Aorta (tissue), 5 donors: ENCODE measurements at regions not wholly inside any gene's neighbourhood (a gene's known extent, or its start where the extent isn't known, plus 50 kb on each side); places are given as distances from the start of the nearest gene placed in this dataset.

ENCODE experiments used
- ATAC-seq: fragments of 200-7000 bp; cut with Tn5 transposase; one replicate; pipeline ENCODE4 v1.9.1; 2022; ENCODE audit warnings: moderate library complexity; ENCODE audit not compliant: low FRiP score
- DNase-seq, 2 donors: peaks; one replicate each; pipeline ENCODE4 v3.0.0-alpha.2; 2020
- H3K27ac ChIP-seq, 2 donors: one replicate each; pipeline ENCODE4 v1.5.1; 2013; ENCODE audit warnings: low read length in 2 of 2, mild to moderate bottlenecking in 2 of 2, moderate library complexity in 2 of 2, control low read depth in 1 of 2, inconsistent platforms in 1 of 2, low read depth in 1 of 2
- H3K27me3 ChIP-seq, 2 donors: one replicate each; pipeline ENCODE4 v1.6.1; 2013; ENCODE audit warnings: control low read depth in 1 of 2, low read length in 1 of 2, mild to moderate bottlenecking in 1 of 2, moderate library complexity in 1 of 2; ENCODE audit not compliant: insufficient read depth in 2 of 2, control insufficient read depth in 1 of 2
- H3K36me3 ChIP-seq, 2 donors: one replicate each; pipeline ENCODE4 v1.6.1; 2013; ENCODE audit warnings: control low read depth in 1 of 2, low read length in 1 of 2, mild to moderate bottlenecking in 1 of 2; ENCODE audit not compliant: insufficient read depth in 2 of 2, control insufficient read depth in 1 of 2
- H3K4me1 ChIP-seq, 2 donors: one replicate each; pipeline ENCODE4 v1.6.1; 2013; ENCODE audit warnings: low read length in 2 of 2, control low read depth in 1 of 2, mild to moderate bottlenecking in 1 of 2, moderate library complexity in 1 of 2; ENCODE audit not compliant: insufficient read depth in 2 of 2, control insufficient read depth in 1 of 2
- H3K4me3 ChIP-seq, 2 donors: one replicate each; pipeline ENCODE4 v1.5.1; 2013; ENCODE audit warnings: low read length in 2 of 2, control low read depth in 1 of 2, mild to moderate bottlenecking in 1 of 2
- H3K9me3 ChIP-seq: one replicate; pipeline ENCODE4 v1.6.1; 2013; ENCODE audit warnings: mild to moderate bottlenecking, low read length; ENCODE audit not compliant: control insufficient read depth
- WGBS, 2 donors: extraction: QIAGEN DNeasy Blood & Tissue Kit; methylation state at CpG; one replicate each; pipeline ENCODE4 v1.1.7; 2013; 5-methylcytosine and 5-hydroxymethylcytosine counted together
- intact Hi-C, 2 donors: fragments of 100-400 bp; cut with DNase I; formaldehyde crosslinking; loops; one replicate each; pipeline versions ENCODE4 v1.14.2 to v1.15.0; 2022
- donor health status: healthy with polysubstance abuse.
- donor health status: Bipolar disorder and iron deficiency.
- donor health status: DM: no; HTN: no; CAD: no.
- donor health status: DM: no; HTN: no; CAD: no.
- donor health status: DM: yes; HTN: yes; CAD: no.

- intact Hi-C loops, result no loop called here
- Histone ChIP-seq H3K27me3 (no peaks in the 10 kb centered on the region), H3K9me3 (no peaks in the 10 kb centered on the region), H3K4me3 (no peak overlapping the region), H3K36me3 (no peaks in the 10 kb centered on the region), H3K27ac (no peak overlapping the region), H3K4me1 (no peaks in the 10 kb centered on the region)
- no peak for ATAC-seq
- 63 to 68% methylated on average over 1 of the region's 1 CpG for WGBS, 2 donors
- no peak for DNase-seq
Observed at GRCh38 chr6:93896081-93896480, 476.7 kb upstream of the EPHA7 start.

- DNase-seq (no peak), ATAC-seq (no peak)
- Histone ChIP-seq H3K36me3 (no peaks in the 10 kb centered on the region), H3K27ac (no peak overlapping the region), H3K4me3 (no peak overlapping the region), H3K4me1 (no peaks in the 10 kb centered on the region), H3K9me3 (no peaks in the 10 kb centered on the region), H3K27me3 (no peaks in the 10 kb centered on the region)
- intact Hi-C loops, result no loop called here
- WGBS, 2 donors, result 88 to 90% methylated on average over 1 of the region's 1 CpG
Observed at GRCh38 chr6:93894521-93894920, 475.2 kb upstream of the EPHA7 start.

GRCh38 chr6:93889713-93890112 is 470.4 kb upstream of the EPHA7 start:
- Histone ChIP-seq H3K4me1 (no peaks in the 10 kb centered on the region), H3K4me3 (no peak overlapping the region), H3K9me3 (no peaks in the 10 kb centered on the region), H3K27me3 (no peaks in the 10 kb centered on the region), H3K36me3 (no peaks in the 10 kb centered on the region), H3K27ac (no peak overlapping the region)
- 86 to 87% methylated on average over 2 of the region's 2 CpGs for WGBS, 2 donors
- intact Hi-C loops, result no loop called here
- ATAC-seq (no peak), DNase-seq (no peak)

GRCh38 chr6:93886416-93886815 is 467.1 kb upstream of the EPHA7 start:
- ATAC-seq, result no peak
- no peak overlapping the region for H3K27ac ChIP-seq
- H3K4me3 ChIP-seq, result no peak overlapping the region
- no peaks in the 10 kb centered on the region for H3K9me3 ChIP-seq
- no peaks in the 10 kb centered on the region for H3K27me3 ChIP-seq
- 16 to 18% methylated on average over 4 of the region's 4 CpGs for WGBS, 2 donors
- no peaks in the 10 kb centered on the region for H3K4me1 ChIP-seq
- H3K36me3 ChIP-seq, result no peaks in the 10 kb centered on the region
- intact Hi-C loops, result no loop called here
- DNase-seq, result no peak

GRCh38 chr6:93859971-93860370 is 440.6 kb upstream of the EPHA7 start:
- 66 to 69% methylated on average over 3 of the region's 3 CpGs for WGBS, 2 donors
- Histone ChIP-seq H3K36me3 (no peaks in the 10 kb centered on the region), H3K27me3 (peaks cover 0 to 1% of the 10 kb centered on the region in 2 donors), H3K9me3 (no peaks in the 10 kb centered on the region), H3K4me3 (no peak overlapping the region), H3K4me1 (no peaks in the 10 kb centered on the region), H3K27ac (no peak overlapping the region)
- no peak for DNase-seq
- intact Hi-C loops, result no loop called here
- no peak for ATAC-seq

GRCh38 chr6:93858213-93858612 is 438.9 kb upstream of the EPHA7 start:
- 93 to 95% methylated on average over 2 of the region's 2 CpGs for WGBS, 2 donors
- ATAC-seq (no peak), DNase-seq (no peak)
- Histone ChIP-seq H3K4me3 (no peak overlapping the region), H3K4me1 (no peaks in the 10 kb centered on the region), H3K27ac (no peak overlapping the region), H3K36me3 (no peaks in the 10 kb centered on the region), H3K9me3 (no peaks in the 10 kb centered on the region), H3K27me3 (peaks cover 0 to 1% of the 10 kb centered on the region in 2 donors)
- intact Hi-C loops, result no loop called here

GRCh38 chr6:93849857-93850256 is 430.5 kb upstream of the EPHA7 start:
- H3K36me3 ChIP-seq, result no peaks in the 10 kb centered on the region
- no peak for ATAC-seq
- H3K9me3 ChIP-seq, result no peaks in the 10 kb centered on the region
- no peaks in the 10 kb centered on the region for H3K4me1 ChIP-seq
- H3K27me3 ChIP-seq, result no peaks in the 10 kb centered on the region
- H3K27ac ChIP-seq, result no peak overlapping the region
- 40 to 48% methylated on average over 4 of the region's 4 CpGs for WGBS, 2 donors
- no peak overlapping the region for H3K4me3 ChIP-seq
- intact Hi-C loops, result no loop called here
- no peak for DNase-seq

GRCh38 chr6:93848031-93848742 is 428.8 kb upstream of the EPHA7 start:
- Histone ChIP-seq H3K9me3 (no peaks in the 10 kb centered on the region), H3K4me1 (no peaks in the 10 kb centered on the region), H3K36me3 (no peaks in the 10 kb centered on the region), H3K27me3 (no peaks in the 10 kb centered on the region), H3K27ac (no peak overlapping the region), H3K4me3 (no peak overlapping the region)
- intact Hi-C loops, result no loop called here
- ATAC-seq (no peak), DNase-seq (no peak)
- 67 to 80% methylated on average over 5 of the region's 5 CpGs for WGBS, 2 donors

GRCh38 chr6:93842178-93842577 is 422.8 kb upstream of the EPHA7 start:
- intact Hi-C loops, result no loop called here
- no peaks in the 10 kb centered on the region for H3K4me1 ChIP-seq
- no peaks in the 10 kb centered on the region for H3K27me3 ChIP-seq
- no peak for ATAC-seq
- no peak overlapping the region for H3K4me3 ChIP-seq
- no peak overlapping the region for H3K27ac ChIP-seq
- no peaks in the 10 kb centered on the region for H3K9me3 ChIP-seq
- WGBS, 2 donors, result 77 to 83% methylated on average over 1 of the region's 1 CpG
- H3K36me3 ChIP-seq, result no peaks in the 10 kb centered on the region
- DNase-seq, result no peak
